ENCODE measurements at regions not wholly inside any gene's neighbourhood (a gene's known extent, or its start where the extent isn't known, plus 50 kb on each side); places are given as distances from the start of the nearest gene placed in this dataset.

GRCh38 chr5:174576042-174576441 is 148.3 kb upstream of the MSX2 start:
- no peak for TF ChIP-seq TAF1 (conservative IDR thresholded peaks at IDR 0.05)
- no peak for TF ChIP-seq CTCF (IDR thresholded peaks at IDR 0.05; ENCODE audit: low read depth, low read length, missing input control)
- TF ChIP-seq EGR1 (IDR thresholded peaks at IDR 0.05; ENCODE audit: low read depth in 2 of 2): no peak
- TF ChIP-seq FOXA1 (IDR thresholded peaks at IDR 0.05): no peak
- TF ChIP-seq, protein P1, sequence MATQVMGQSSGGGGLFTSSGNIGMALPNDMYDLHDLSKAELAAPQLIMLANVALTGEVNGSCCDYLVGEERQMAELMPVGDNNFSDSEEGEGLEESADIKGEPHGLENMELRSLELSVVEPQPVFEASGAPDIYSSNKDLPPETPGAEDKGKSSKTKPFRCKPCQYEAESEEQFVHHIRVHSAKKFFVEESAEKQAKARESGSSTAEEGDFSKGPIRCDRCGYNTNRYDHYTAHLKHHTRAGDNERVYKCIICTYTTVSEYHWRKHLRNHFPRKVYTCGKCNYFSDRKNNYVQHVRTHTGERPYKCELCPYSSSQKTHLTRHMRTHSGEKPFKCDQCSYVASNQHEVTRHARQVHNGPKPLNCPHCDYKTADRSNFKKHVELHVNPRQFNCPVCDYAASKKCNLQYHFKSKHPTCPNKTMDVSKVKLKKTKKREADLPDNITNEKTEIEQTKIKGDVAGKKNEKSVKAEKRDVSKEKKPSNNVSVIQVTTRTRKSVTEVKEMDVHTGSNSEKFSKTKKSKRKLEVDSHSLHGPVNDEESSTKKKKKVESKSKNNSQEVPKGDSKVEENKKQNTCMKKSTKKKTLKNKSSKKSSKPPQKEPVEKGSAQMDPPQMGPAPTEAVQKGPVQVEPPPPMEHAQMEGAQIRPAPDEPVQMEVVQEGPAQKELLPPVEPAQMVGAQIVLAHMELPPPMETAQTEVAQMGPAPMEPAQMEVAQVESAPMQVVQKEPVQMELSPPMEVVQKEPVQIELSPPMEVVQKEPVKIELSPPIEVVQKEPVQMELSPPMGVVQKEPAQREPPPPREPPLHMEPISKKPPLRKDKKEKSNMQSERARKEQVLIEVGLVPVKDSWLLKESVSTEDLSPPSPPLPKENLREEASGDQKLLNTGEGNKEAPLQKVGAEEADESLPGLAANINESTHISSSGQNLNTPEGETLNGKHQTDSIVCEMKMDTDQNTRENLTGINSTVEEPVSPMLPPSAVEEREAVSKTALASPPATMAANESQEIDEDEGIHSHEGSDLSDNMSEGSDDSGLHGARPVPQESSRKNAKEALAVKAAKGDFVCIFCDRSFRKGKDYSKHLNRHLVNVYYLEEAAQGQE (IDR thresholded peaks at IDR 0.05): no peak
